ENCODE measurements at regions not wholly inside any gene's neighbourhood (a gene's known extent, or its start where the extent isn't known, plus 50 kb on each side); places are given as distances from the start of the nearest gene placed in this dataset.

DNA sequence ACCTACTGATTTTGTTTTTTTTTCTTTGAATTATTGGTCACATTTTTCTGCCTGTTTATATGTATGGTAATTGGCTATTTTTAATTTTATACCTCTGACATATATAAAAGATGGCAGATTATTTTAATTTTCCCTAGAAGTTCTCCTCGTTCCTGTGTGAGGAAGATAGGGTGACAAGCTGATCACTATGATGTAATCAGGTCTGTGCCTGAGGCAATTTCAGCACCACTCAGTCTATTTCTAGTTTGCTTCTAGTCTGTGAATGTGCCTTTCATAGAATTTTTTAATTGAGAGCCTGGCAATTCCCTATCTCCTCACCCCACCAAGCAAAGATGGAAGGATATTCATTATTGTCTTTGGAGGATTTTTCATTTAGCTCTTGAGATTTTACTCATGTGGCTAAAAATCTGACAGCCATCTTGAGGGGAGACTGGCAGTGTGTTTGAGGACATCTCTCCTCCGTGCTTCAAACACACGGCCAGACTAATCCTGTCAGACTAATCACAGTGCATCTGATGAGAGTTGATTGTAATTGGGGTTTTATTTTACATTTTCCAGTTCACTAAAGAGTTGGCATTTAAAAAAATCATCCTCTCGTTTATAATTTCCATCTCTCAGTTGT, 500.3 kb downstream of the TRIML1 start:
- H3K27me3 ChIP-seq: no peaks in the 10 kb centered on the region
- intact Hi-C loops (cut with DNase I): no loop called here
- H3K4me1 ChIP-seq: no peaks in the 10 kb centered on the region
- H3K27ac ChIP-seq: no peak overlapping the region
- H3K9me3 ChIP-seq: no peaks in the 10 kb centered on the region
- DNase-seq: no peak
- no peak for TF ChIP-seq POLR2A (IDR thresholded peaks at IDR 0.05)
- TF ChIP-seq, protein P1, sequence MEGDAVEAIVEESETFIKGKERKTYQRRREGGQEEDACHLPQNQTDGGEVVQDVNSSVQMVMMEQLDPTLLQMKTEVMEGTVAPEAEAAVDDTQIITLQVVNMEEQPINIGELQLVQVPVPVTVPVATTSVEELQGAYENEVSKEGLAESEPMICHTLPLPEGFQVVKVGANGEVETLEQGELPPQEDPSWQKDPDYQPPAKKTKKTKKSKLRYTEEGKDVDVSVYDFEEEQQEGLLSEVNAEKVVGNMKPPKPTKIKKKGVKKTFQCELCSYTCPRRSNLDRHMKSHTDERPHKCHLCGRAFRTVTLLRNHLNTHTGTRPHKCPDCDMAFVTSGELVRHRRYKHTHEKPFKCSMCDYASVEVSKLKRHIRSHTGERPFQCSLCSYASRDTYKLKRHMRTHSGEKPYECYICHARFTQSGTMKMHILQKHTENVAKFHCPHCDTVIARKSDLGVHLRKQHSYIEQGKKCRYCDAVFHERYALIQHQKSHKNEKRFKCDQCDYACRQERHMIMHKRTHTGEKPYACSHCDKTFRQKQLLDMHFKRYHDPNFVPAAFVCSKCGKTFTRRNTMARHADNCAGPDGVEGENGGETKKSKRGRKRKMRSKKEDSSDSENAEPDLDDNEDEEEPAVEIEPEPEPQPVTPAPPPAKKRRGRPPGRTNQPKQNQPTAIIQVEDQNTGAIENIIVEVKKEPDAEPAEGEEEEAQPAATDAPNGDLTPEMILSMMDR (IDR thresholded peaks at IDR 0.05): no peak
- no peaks in the 10 kb centered on the region for H3K36me3 ChIP-seq
- H3K4me3 ChIP-seq (replicated peaks in 1 of 3): no peak overlapping the region
- WGBS, 2 donors: 52 to 56% methylated on average over 4 of the region's 4 CpGs

DNA sequence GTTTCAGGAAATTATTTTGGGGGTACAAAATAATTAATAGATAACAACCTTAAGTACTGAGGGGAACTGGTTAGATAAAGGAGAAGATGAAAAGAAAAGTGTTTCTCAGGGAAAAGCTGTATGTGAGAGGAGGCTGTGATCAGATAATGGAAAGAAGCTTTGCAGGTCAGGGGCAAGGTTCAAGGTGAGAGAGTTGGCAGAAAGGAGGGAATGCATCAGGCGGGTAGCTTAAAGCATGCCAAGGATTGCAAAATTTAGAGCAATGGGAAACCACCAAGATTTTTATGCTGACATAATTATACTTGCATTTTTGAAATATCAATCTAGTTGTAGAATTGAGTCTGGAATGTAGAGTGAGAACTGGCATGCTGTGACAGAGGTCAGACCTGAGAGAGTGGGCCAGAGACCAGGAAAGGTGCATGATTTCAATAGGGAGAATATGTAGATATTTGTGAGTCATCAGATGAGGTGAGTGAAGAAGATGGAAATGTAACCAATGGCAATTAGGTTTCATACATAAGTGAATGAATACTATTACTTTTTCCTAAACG, 508.7 kb downstream of the TRIML1 start:
- TF ChIP-seq, protein P1 (IDR thresholded peaks at IDR 0.05): no peak
- no peak for TF ChIP-seq POLR2A (IDR thresholded peaks at IDR 0.05)
- Histone ChIP-seq H3K27ac (no peak overlapping the region), H3K36me3 (no peaks in the 10 kb centered on the region), H3K27me3 (no peaks in the 10 kb centered on the region), H3K4me3 (replicated peaks in 1 of 3) (no peak overlapping the region), H3K4me1 (no peaks in the 10 kb centered on the region), H3K9me3 (no peaks in the 10 kb centered on the region)
- WGBS, 2 donors: 71 to 91% methylated on average over 2 of the region's 2 CpGs
- intact Hi-C loops (cut with DNase I): no loop called here
- no peak for DNase-seq

DNA sequence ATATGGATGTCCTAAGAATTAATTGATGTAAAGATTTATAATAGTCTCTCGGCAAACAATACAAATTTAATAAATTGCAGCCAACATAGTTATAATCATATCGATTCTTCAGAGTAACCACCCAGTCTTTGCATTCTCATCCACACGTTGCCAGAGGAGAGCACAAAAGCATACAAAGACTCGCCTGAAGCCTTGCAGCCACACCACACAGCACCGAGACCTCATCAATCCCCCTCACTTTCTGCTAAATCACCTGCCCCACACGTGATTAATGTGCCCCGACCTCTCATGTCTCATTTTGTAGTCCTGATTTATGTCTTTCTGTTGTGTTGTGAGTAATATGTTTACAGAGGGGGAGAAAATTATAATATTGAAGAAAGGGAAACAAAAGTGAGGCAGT, 510.4 kb downstream of the TRIML1 start:
- Histone ChIP-seq H3K4me1 (no peaks in the 10 kb centered on the region), H3K27me3 (no peaks in the 10 kb centered on the region), H3K36me3 (no peaks in the 10 kb centered on the region), H3K27ac (no peak overlapping the region), H3K4me3 (replicated peaks in 1 of 3) (no peak overlapping the region), H3K9me3 (no peaks in the 10 kb centered on the region)
- intact Hi-C loops (cut with DNase I): no loop called here
- 74 to 75% methylated on average over 7 of the region's 7 CpGs for WGBS, 2 donors
- TF ChIP-seq, protein P1 (IDR thresholded peaks at IDR 0.05): no peak
- no peak for TF ChIP-seq POLR2A (IDR thresholded peaks at IDR 0.05)
- DNase-seq: no peak

DNA sequence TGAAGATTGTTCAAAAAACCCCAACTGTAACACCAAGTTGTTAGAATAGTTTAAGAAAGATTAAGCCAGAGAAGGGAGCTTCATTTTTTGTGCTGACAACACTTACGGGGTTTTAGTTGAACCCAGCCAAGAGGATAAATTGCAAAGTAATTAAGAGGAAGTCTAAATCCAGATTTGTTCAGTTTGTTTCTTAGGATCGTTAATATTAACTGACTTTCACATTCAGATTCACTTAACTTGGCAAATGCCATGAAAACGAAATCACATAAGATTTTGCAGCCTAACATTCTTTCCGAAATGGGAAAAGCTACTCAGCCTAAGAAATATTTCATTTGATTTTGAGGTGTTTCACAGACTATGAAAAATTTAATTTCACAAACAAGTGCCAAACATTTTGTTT, 511.3 kb downstream of the TRIML1 start:
- Histone ChIP-seq H3K27me3 (no peaks in the 10 kb centered on the region), H3K4me1 (no peaks in the 10 kb centered on the region), H3K9me3 (no peaks in the 10 kb centered on the region), H3K4me3 (replicated peaks in 1 of 3) (no peak overlapping the region), H3K36me3 (no peaks in the 10 kb centered on the region), H3K27ac (no peak overlapping the region)
- 78 to 86% methylated on average over 4 of the region's 4 CpGs for WGBS, 2 donors
- intact Hi-C loops (cut with DNase I): no loop called here
- DNase-seq: no peak
- TF ChIP-seq, protein P1 (IDR thresholded peaks at IDR 0.05): no peak
- TF ChIP-seq POLR2A (IDR thresholded peaks at IDR 0.05): no peak

DNA sequence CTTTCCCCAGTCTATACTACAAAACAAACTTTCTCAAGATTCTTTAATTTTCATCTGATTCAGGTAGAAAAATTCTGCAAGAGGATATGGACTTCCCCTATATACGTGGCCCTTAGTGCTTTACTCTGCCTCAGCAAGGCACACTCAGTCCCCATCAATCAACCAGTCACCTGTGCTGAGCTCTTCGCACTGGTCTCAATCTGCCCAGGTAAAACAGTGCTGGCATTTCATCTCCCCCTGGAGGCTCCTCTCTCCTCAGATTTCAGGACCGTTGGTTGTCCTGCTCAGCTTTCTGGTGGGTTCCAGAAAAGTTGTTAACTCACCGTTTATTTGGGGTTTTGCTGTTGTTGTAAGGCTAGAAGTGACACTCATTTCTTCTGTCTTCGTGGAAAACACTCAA, 518.1 kb downstream of the TRIML1 start:
- DNase-seq: no peak
- no peak for TF ChIP-seq POLR2A (IDR thresholded peaks at IDR 0.05)
- TF ChIP-seq, protein P1 (IDR thresholded peaks at IDR 0.05): no peak
- Histone ChIP-seq H3K27me3 (no peaks in the 10 kb centered on the region), H3K36me3 (no peaks in the 10 kb centered on the region), H3K9me3 (no peaks in the 10 kb centered on the region), H3K4me3 (replicated peaks in 1 of 3) (no peak overlapping the region), H3K27ac (no peak overlapping the region), H3K4me1 (no peaks in the 10 kb centered on the region)
- intact Hi-C loops (cut with DNase I): no loop called here
- 55 to 56% methylated on average over 5 of the region's 5 CpGs for WGBS, 2 donors

Measured in thyroid gland (tissue), 4 donors.